Renal pelvis (tissue), 1 donor: ENCODE measurements at regions not wholly inside any gene's neighbourhood (a gene's known extent, or its start where the extent isn't known, plus 50 kb on each side); places are given as distances from the start of the nearest gene placed in this dataset.

Experiments
- DNase-seq: peaks from one replicate; pipeline ENCODE4 v3.0.0-alpha.2; 2013

GRCh38 chr4:129550281-129550785, 454.4 kb downstream of the C4orf33 start:
- DNase-seq = no peak

- no peak for DNase-seq
Measured at GRCh38 chr4:129561280-129561679, 465.3 kb downstream of the C4orf33 start.

GRCh38 chr4:129561886-129562671, 466.1 kb downstream of the C4orf33 start:
- DNase-seq = no peak

GRCh38 chr4:129565214-129565613, 469.3 kb downstream of the C4orf33 start:
- DNase-seq = no peak

GRCh38 chr4:129570326-129570725, 474.4 kb downstream of the C4orf33 start:
- DNase-seq = no peak

- DNase-seq = no peak
Measured at GRCh38 chr4:129578336-129578735, 482.4 kb downstream of the C4orf33 start.

- DNase-seq = no peak
Measured at GRCh38 chr4:129581305-129581704, 485.4 kb downstream of the C4orf33 start.

- no peak for DNase-seq
Measured at GRCh38 chr4:129583868-129584267, 487.9 kb downstream of the C4orf33 start.

GRCh38 chr4:129598582-129598981, 502.6 kb downstream of the C4orf33 start:
- no peak for DNase-seq

- DNase-seq = no peak
Measured at GRCh38 chr4:129600898-129601297, 504.9 kb downstream of the C4orf33 start.

GRCh38 chr4:129602447-129602846, 506.5 kb downstream of the C4orf33 start:
- DNase-seq = no peak

GRCh38 chr4:129603241-129603931, 507.4 kb downstream of the C4orf33 start:
- no peak for DNase-seq

GRCh38 chr4:129604632-129605255, 508.8 kb downstream of the C4orf33 start:
- DNase-seq = no peak

GRCh38 chr4:129614611-129615010, 518.7 kb downstream of the C4orf33 start:
- no peak for DNase-seq

- no peak for DNase-seq
Measured at GRCh38 chr4:129622566-129622965, 526.6 kb downstream of the C4orf33 start.

- no peak for DNase-seq
Measured at GRCh38 chr4:129623233-129623875, 527.4 kb downstream of the C4orf33 start.

GRCh38 chr4:129641179-129641578, 545.2 kb downstream of the C4orf33 start:
- peak; percentile 12 for DNase-seq

- no peak for DNase-seq
Measured at GRCh38 chr4:129645461-129645860, 549.5 kb downstream of the C4orf33 start.

GRCh38 chr4:129668092-129668491, 572.1 kb downstream of the C4orf33 start:
- DNase-seq = no peak

- DNase-seq = no peak
Measured at GRCh38 chr4:129672941-129673340, 577.0 kb downstream of the C4orf33 start.

- DNase-seq = no peak
Measured at GRCh38 chr4:129675036-129675435, 579.1 kb downstream of the C4orf33 start.

- DNase-seq = no peak
Measured at GRCh38 chr4:129676934-129677333, 581.0 kb downstream of the C4orf33 start.
